HG02798 (cell line): ENCODE measurements at regions not wholly inside any gene's neighbourhood (a gene's known extent, or its start where the extent isn't known, plus 50 kb on each side); places are given as distances from the start of the nearest gene placed in this dataset.
A peak's percentile ranks its signal among the peaks of the same experiment; 100 is the strongest.

Source experiments
- ATAC-seq: cut with Tn5 transposase; IDR thresholded peaks from one replicate; pipeline ENCODE4 v1.9.1; 2021; ENCODE audit warnings: mild to moderate bottlenecking; ENCODE audit not compliant: unreplicated experiment, poor library complexity

- no peak for ATAC-seq
These were observed 167.2 kb downstream of the C9orf152 start for GRCh38 chr9:110040788-110041187.

- no peak for ATAC-seq
These were observed 166.5 kb downstream of the C9orf152 start for GRCh38 chr9:110041452-110041851.

- no peak for ATAC-seq
These were observed 160.6 kb downstream of the C9orf152 start for GRCh38 chr9:110047232-110047954.

GRCh38 chr9:110047955-110048402 lies 160.0 kb downstream of the C9orf152 start:
- peak; percentile 32 for ATAC-seq

- ATAC-seq: peak; percentile 89
These were observed 159.5 kb downstream of the C9orf152 start for GRCh38 chr9:110048403-110048975.

GRCh38 chr9:110048976-110049698 lies 158.8 kb downstream of the C9orf152 start:
- ATAC-seq: peak; percentile 6

- ATAC-seq: no peak
These were observed 158.1 kb downstream of the C9orf152 start for GRCh38 chr9:110049699-110050450.

GRCh38 chr9:110050925-110051355 lies 157.0 kb downstream of the C9orf152 start:
- ATAC-seq: peak; percentile 34

- no peak for ATAC-seq
These were observed 151.9 kb downstream of the C9orf152 start for GRCh38 chr9:110056062-110056461.

- peak; percentile 69 for ATAC-seq
These were observed 149.5 kb downstream of the C9orf152 start for GRCh38 chr9:110058304-110058953.

- no peak for ATAC-seq
These were observed 148.5 kb downstream of the C9orf152 start for GRCh38 chr9:110059461-110059860.

GRCh38 chr9:110064803-110065202 lies 143.2 kb downstream of the C9orf152 start:
- no peak for ATAC-seq

GRCh38 chr9:110065532-110065931 lies 142.4 kb downstream of the C9orf152 start:
- no peak for ATAC-seq

GRCh38 chr9:110066929-110067716 lies 140.8 kb downstream of the C9orf152 start:
- no peak for ATAC-seq

GRCh38 chr9:110068212-110068611 lies 139.7 kb downstream of the C9orf152 start:
- no peak for ATAC-seq

- no peak for ATAC-seq
These were observed 138.4 kb downstream of the C9orf152 start for GRCh38 chr9:110069326-110070248.

GRCh38 chr9:110072597-110073355 lies 135.2 kb downstream of the C9orf152 start:
- no peak for ATAC-seq
